Heart left ventricle (tissue), 16 donors: ENCODE measurements at regions not wholly inside any gene's neighbourhood (a gene's known extent, or its start where the extent isn't known, plus 50 kb on each side); places are given as distances from the start of the nearest gene placed in this dataset.

Experiments
- ATAC-seq, 4 donors: fragments of 200-7000 bp; cut with Tn5 transposase; one replicate each; pipeline ENCODE4 v1.9.1; 2020 to 2022; ENCODE audit warnings: moderate library complexity in 4 of 4, mild to moderate bottlenecking in 3 of 4, moderate number of reproducible peaks in 1 of 4
- DNase-seq, 5 donors: peaks; one replicate each; pipeline ENCODE4 v3.0.0-alpha.2; 2020
- H3K27ac ChIP-seq, 12 donors: fragments of 200-600 bp; sonication (generic) in 4 of 12; one replicate each; pipeline versions ENCODE4 v1.5.0 to v1.8.0; 2016 to 2022; ENCODE audit warnings: mild to moderate bottlenecking in 2 of 12
- H3K27me3 ChIP-seq, 9 donors: fragments of 200-600 bp; sonication (generic) in 2 of 9; one replicate each; pipeline versions ENCODE4 v1.5.1 to v1.8.0; 2016 to 2022; ENCODE audit warnings: mild to moderate bottlenecking in 3 of 9
- H3K36me3 ChIP-seq, 9 donors: fragments of 200-600 bp; sonication (generic) in 2 of 9; one replicate each; pipeline versions ENCODE4 v1.5.0 to v1.8.0; 2018 to 2022; ENCODE audit warnings: mild to moderate bottlenecking in 2 of 9
- H3K4me1 ChIP-seq, 12 donors: fragments of 200-600 bp; sonication (generic) in 4 of 12; one replicate each; pipeline versions ENCODE4 v1.5.0 to v1.8.0; 2016 to 2022; ENCODE audit warnings: mild to moderate bottlenecking in 3 of 12
- H3K4me3 ChIP-seq, 12 donors: fragments of 200-600 bp; sonication (generic) in 4 of 12; one replicate each; pipeline versions ENCODE4 v1.5.0 to v1.8.0; 2017 to 2022; ENCODE audit warnings: mild to moderate bottlenecking in 9 of 12, moderate library complexity in 4 of 12
- H3K9me3 ChIP-seq, 12 donors: fragments of 200-600 bp; sonication (generic) in 4 of 12; one replicate each; pipeline versions ENCODE4 v1.5.0 to v1.8.0; 2016 to 2022; ENCODE audit warnings: mild to moderate bottlenecking in 1 of 12
- POLR2A ChIP-seq, 2 donors: fragments of 450-650 bp; IDR thresholded peaks; one replicate each; pipeline ENCODE4 v1.6.1; 2017; ENCODE audit warnings: antibody characterized with exemption in 2 of 2, mild to moderate bottlenecking in 2 of 2, moderate library complexity in 2 of 2
- WGBS, 4 donors: extraction: QIAGEN DNeasy Blood & Tissue Kit in 2 of 4; methylation state at CpG; one replicate each; pipeline versions ENCODE4 v1.1.5 to v1.1.7; 2013 to 2018; 5-methylcytosine and 5-hydroxymethylcytosine counted together
- intact Hi-C, 10 donors: fragments of 100-400 bp; cut with DNase I; formaldehyde crosslinking; loops; one replicate each; pipeline versions ENCODE4 v1.11.1 to v1.14.2; 2022
- TF ChIP-seq, protein P1 (sequence below), 12 donors: fragments of 200-600 bp; sonication (generic) in 4 of 12; IDR thresholded peaks; one replicate each; pipeline versions ENCODE4 v1.5.0 to v1.8.0; 2018 to 2022; ENCODE audit warnings: antibody characterized with exemption in 12 of 12, mild to moderate bottlenecking in 5 of 12
- donor health status: ischemic (EF 13 %, LVEDD 7.1; RV severe dilation, severe dysfunction).
- donor health status: healthy with polysubstance abuse.
- donor health status: DM: no; HTN: yes; CAD: no.
- donor health status: DM: no; HTN: no; CAD: no.
- donor health status: ischemic (EF 25% LVEDD 6.9; RV normal size, moderate dysfunction).
- donor health status: ischemic (EF 25% LVEDD 5.7; RV mildly dilated, moderate dysfunction).
- donor health status: healthy.
- donor health status: DM: yes; HTN: yes; CAD: no.
- donor health status: ischemic (EF 35%, LVEDD 5.7; RV mildly dilated, moderate dysfunction).
- donor health status: nonischemic (EF 11% LVEDD 7.7; RV severe dilation, severe dysfunction).
- donor health status: DM: yes; HTN: yes; CAD: no.
- donor health status: PGD.
- donor health status: ischemic (EF 29% LVEDD 5.4; RV normal size, mild dysfunction).
- donor health status: nonischemic (EF 23%, LVEDD 6.1; RV moderate dilation, normal function).

DNA sequence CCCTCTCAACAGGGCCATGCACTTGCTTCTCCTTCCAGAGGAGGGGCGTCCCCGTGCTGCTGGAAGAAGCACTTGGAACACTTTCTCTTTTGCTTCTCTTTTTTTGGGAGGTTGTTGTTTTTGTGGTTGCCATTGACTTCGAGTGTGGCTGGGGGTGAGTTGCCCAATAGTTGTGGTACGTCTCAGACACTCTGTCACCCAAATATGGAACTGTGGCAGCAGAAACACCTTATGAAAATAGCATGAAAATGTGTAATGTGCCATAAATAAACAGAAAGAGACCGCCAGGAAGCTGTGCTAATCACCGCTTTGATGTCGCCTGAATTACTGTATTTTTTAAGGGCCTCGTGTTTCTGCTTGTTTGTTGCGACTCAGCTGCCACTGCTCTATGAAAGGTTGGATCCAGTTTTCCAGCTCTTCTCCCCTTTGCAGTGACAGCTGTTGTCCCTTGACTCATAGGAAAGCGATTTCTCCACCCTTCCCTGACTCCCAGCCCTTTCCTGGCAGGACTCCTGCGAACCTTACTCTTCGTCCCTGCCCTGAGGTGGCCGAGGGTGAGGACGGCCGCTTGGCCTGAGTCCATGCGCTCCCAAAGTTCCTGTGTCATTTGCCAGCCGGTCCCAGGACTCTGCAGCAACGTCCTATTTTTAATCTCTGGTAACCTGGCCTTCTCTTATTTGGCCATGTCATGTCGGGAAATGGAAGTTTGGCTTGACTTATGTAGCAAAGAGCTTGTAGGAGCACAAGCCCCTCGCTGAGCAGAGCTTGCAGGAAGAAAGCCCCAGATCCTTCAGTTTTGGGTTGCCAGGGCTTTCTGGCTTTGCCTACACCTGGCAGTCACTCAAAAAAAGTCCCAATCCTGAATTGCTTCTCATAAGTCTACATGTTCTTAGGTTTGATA, 694.6 kb downstream of the QKI start:
- ATAC-seq, result peak; percentile 77 to 84 (median 80)
- Histone ChIP-seq H3K36me3 (no peaks in the 10 kb centered on the region), H3K4me1 (peaks cover 0 to 46% (median 31%) of the 10 kb centered on the region in 12 donors), H3K9me3 (no peaks in the 10 kb centered on the region), H3K4me3 (peak overlapping the region in 9 of 12 donors; percentile 9 to 38 (median 27)), H3K27me3 (no peaks in the 10 kb centered on the region), H3K27ac (peak overlapping the region; percentile 79 to 97 (median 93))
- TF ChIP-seq, protein P1, sequence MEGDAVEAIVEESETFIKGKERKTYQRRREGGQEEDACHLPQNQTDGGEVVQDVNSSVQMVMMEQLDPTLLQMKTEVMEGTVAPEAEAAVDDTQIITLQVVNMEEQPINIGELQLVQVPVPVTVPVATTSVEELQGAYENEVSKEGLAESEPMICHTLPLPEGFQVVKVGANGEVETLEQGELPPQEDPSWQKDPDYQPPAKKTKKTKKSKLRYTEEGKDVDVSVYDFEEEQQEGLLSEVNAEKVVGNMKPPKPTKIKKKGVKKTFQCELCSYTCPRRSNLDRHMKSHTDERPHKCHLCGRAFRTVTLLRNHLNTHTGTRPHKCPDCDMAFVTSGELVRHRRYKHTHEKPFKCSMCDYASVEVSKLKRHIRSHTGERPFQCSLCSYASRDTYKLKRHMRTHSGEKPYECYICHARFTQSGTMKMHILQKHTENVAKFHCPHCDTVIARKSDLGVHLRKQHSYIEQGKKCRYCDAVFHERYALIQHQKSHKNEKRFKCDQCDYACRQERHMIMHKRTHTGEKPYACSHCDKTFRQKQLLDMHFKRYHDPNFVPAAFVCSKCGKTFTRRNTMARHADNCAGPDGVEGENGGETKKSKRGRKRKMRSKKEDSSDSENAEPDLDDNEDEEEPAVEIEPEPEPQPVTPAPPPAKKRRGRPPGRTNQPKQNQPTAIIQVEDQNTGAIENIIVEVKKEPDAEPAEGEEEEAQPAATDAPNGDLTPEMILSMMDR (IDR thresholded peaks at IDR 0.05), result peak in 1 of 12 donors; percentile 27
- no peak for TF ChIP-seq POLR2A (IDR thresholded peaks at IDR 0.05)
- intact Hi-C loops, result loop anchor here in 9 of 10 donors (1.0 to 10.0 kb wide), 26 partner anchors 144 to 1254 kb away; no protein-coding TSS in a partner anchor
- WGBS, 4 donors, result 13 to 16% (median 14%) methylated on average over 17 to 20 of the region's 20 CpGs
- DNase-seq, result peak; percentile 89 to 96 (median 91)

DNA sequence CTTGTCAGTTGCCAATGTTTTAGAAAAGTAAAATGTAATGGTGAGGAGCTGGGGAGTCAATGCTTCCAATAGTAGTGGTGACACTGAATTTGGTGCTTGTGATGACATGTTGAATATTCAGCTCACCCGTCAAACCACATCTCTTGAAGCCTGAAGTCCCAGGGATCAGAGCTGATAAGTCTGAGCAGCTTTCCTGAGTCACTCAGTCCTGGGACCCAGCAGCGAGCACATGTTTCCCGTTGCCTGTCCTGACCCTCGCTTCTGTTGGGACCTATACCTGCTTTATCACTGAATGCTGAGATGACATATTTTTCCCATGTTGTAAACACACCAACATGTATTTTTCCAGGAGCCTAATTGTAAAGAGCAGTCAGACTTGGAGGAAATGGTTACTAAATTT, 693.6 kb downstream of the QKI start:
- intact Hi-C loops, result loop anchor here in 9 of 10 donors (2.0 to 10.0 kb wide), 25 partner anchors 143 to 1253 kb away; no protein-coding TSS in a partner anchor
- no peak for TF ChIP-seq POLR2A (IDR thresholded peaks at IDR 0.05)
- TF ChIP-seq, protein P1 (IDR thresholded peaks at IDR 0.05), result no peak
- WGBS, 4 donors, result 22 to 57% (median 31%) methylated on average over 4 of the region's 4 CpGs
- Histone ChIP-seq H3K4me3 (peak overlapping the region in 7 of 12 donors; percentile 9 to 38 (median 25)), H3K36me3 (no peaks in the 10 kb centered on the region), H3K27me3 (no peaks in the 10 kb centered on the region), H3K27ac (peak overlapping the region; percentile 79 to 97 (median 93)), H3K9me3 (no peaks in the 10 kb centered on the region), H3K4me1 (peaks cover 0 to 46% (median 31%) of the 10 kb centered on the region in 12 donors)
- peak; percentile 27 to 30 (median 28) for ATAC-seq
- peak in 1 of 5 donors; percentile 34 for DNase-seq

- 53 to 78% (median 71%) methylated on average over 9 of the region's 9 CpGs for WGBS, 4 donors
- DNase-seq (peak in 4 of 5 donors; percentile 61 to 67 (median 65)), ATAC-seq (peak; percentile 50 to 65 (median 62))
- intact Hi-C loops, result loop anchor here in 9 of 10 donors (2.0 to 10.0 kb wide), 25 partner anchors 143 to 1253 kb away; no protein-coding TSS in a partner anchor
- no peak overlapping the region for H3K4me3 ChIP-seq
- H3K27me3 ChIP-seq, result no peaks in the 10 kb centered on the region
- no peaks in the 10 kb centered on the region for H3K36me3 ChIP-seq
- TF ChIP-seq, protein P1 (IDR thresholded peaks at IDR 0.05), result no peak
- TF ChIP-seq POLR2A (IDR thresholded peaks at IDR 0.05), result peak in 1 of 2 donors; percentile 32
- no peaks in the 10 kb centered on the region for H3K9me3 ChIP-seq
- peak overlapping the region; percentile 79 to 97 (median 93) for H3K27ac ChIP-seq
- H3K4me1 ChIP-seq, result peaks cover 0 to 52% (median 32%) of the 10 kb centered on the region in 12 donors
Measured at GRCh38 chr6:164107297-164107995, 692.9 kb downstream of the QKI start.
